Choroid plexus epithelial cell (primary cell): ENCODE measurements at regions not wholly inside any gene's neighbourhood (a gene's known extent, or its start where the extent isn't known, plus 50 kb on each side); places are given as distances from the start of the nearest gene placed in this dataset.
A peak's percentile ranks its signal among the peaks of the same experiment; 100 is the strongest.

ENCODE experiments used
- DNase-seq: peaks from one replicate; pipeline ENCODE4 v3.0.0-alpha.2; 2010; ENCODE audit warnings: low read depth
- H3K4me3 ChIP-seq: 2 replicates; pipeline ENCODE4 v1.5.1; 2011; ENCODE audit warnings: low read depth, mild to moderate bottlenecking, control low read depth, low read length, moderate library complexity
- TF ChIP-seq, protein P1 (sequence below): conservative IDR thresholded peaks from 2 replicates; pipeline ENCODE4 v1.5.1; 2011; ENCODE audit warnings: low read depth, mild to moderate bottlenecking, control low read depth, inconsistent platforms, low read length, moderate library complexity

DNA sequence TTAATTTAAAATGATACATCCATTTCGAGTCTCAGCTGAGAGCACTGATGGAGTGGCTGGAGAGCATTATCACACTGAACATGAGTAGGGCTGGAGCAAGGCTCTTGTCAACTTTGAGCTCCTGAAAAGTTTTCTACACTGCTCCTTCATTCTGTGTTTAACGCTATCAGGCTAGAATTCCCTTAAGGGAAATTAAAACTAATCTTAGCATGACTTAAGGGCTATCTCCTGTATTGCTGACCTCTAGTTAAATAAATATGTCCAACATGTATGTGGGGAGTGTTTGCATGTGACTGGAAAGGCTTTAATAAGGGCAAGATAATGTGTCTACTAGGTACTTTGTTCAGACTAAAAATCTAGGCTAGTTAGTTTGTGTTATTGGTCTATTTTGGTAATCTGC lies 116.7 kb upstream of the CAND1 start:
- DNase-seq = no peak
- TF ChIP-seq, protein P1, sequence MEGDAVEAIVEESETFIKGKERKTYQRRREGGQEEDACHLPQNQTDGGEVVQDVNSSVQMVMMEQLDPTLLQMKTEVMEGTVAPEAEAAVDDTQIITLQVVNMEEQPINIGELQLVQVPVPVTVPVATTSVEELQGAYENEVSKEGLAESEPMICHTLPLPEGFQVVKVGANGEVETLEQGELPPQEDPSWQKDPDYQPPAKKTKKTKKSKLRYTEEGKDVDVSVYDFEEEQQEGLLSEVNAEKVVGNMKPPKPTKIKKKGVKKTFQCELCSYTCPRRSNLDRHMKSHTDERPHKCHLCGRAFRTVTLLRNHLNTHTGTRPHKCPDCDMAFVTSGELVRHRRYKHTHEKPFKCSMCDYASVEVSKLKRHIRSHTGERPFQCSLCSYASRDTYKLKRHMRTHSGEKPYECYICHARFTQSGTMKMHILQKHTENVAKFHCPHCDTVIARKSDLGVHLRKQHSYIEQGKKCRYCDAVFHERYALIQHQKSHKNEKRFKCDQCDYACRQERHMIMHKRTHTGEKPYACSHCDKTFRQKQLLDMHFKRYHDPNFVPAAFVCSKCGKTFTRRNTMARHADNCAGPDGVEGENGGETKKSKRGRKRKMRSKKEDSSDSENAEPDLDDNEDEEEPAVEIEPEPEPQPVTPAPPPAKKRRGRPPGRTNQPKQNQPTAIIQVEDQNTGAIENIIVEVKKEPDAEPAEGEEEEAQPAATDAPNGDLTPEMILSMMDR = no peak
- no peak overlapping the region for H3K4me3 ChIP-seq

DNA sequence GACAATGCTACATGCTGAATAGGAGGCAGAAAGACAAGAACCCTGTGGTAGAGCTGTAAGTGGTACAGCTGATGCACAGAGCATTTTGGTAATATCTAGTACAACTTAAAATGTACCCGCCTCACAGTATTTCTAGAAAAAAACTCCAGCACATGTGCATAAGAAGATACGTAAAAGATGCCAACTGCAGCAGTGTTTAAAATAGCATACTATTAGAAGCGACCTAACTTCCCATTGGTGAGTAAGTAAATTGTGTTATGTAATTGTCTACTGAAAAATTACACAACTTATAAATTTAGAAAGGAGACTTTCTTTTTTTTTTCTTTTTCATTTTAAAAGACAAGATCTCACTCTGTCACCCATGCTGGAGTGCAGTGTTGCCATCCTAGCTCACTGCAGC lies 114.3 kb upstream of the CAND1 start:
- DNase-seq = no peak
- TF ChIP-seq, protein P1 = no peak
- H3K4me3 ChIP-seq = no peak overlapping the region

DNA sequence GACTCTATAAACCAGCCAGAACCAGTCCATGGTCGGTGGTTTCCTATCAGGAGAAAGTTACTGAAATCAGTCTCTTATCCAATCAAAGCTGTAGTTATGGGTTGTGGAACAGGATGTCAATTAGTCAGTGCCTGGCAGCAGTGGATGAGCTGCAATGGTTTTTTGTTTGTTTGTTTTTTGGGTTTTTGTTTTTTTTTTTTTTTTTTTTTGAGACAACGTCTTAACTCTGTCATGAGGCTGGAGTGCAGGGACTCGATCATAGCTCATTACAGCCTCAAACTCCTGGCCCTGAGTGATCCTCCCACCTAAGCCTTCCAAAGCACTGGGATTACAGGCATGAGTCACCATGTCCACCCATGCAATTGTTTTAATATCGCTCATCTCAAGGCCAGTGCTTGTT lies 113.3 kb upstream of the CAND1 start:
- DNase-seq = peak; percentile 13
- TF ChIP-seq, protein P1 = no peak
- H3K4me3 ChIP-seq = no peak overlapping the region

DNA sequence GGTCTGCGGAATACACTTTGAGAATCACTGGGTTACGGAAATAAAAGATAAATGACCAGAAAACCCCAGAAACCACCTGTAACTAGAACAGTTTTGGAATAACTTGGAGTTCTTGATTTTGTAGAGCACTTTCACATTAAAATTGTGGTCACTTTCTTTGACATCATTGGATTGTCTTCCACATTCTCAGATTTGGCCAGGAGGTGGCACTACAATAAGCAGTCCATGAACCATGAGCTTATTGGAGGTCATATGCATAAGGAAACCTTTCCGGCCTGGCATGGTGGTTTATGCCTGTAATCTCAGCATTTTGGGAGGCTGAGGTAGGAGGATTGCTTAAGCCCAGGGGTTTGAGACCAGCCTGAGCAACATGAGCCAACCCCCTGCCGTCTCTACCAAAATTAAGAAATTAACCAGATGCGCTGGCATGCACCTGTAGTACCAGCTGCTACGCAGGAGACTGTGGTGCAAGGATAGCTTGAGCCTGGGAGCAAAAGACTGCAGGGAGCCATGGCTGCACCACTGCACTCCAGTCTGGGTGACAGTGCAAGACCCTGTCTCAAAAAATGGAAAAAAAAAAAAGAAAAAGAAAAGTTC lies 107.7 kb upstream of the CAND1 start:
- DNase-seq = peak; percentile 73

DNA sequence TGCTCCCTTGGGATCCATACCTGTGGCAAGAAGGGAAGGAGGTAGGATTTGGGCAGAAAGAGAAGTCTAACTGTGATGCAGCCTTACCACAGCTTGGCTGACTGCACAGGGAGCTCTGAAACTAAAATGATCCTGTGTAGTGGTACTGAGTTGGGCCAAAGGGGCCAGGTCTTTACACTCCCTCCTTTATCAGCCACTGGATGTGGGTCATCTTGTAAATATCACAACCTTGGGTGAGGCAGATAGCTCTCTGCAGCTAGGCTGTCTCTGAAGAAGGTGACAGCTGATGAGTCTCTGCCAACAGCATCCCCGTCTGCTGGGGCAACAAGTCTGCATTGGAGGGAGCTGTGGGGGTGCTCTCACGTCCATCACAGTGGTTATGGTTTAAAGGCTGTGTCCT lies 95.9 kb upstream of the CAND1 start:
- TF ChIP-seq, protein P1 = no peak
- no peak for DNase-seq
- no peak overlapping the region for H3K4me3 ChIP-seq

More for the DNA sequence above, 107.7 kb upstream of the CAND1 start:
- H3K4me3 ChIP-seq = no peak overlapping the region
- TF ChIP-seq, protein P1 = peak; percentile 68

DNA sequence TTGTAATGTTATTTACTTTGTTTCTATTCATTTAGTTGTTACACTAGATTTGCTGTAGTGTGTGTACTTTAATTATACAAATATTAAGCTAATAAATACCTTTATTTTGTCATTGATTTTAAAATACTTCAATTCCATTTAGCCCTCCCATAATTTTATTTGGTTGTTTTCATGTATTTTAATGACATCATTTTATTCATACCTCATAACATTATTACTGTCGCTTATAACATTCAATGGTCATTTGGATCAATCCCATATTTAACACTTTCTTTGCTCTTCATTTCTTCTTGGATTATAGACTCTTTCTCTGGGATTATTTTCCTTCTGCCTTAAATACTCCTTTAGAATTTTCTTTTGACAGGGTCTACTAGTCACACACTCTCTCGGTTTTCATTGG lies 86.6 kb upstream of the CAND1 start:
- TF ChIP-seq, protein P1 = no peak
- no peak for DNase-seq
- no peak overlapping the region for H3K4me3 ChIP-seq

DNA sequence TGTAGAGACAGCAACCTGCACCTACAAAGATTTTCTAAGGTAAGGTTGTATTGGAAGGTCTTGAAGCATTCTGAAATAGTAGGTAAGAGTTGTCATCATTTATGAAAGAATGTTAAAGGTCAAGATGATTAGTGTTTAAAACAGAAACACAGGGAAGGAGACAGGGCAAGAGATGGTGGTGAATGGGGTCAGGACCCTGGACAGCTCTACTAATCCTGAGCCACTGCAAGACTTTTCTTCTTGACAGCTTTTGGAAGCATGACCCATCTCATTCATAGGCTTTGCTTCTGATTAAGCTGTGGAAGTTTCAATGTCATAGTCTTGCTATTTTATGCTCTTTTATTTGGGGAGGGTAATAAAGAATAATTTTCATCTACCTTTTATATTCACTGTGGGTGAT lies 75.5 kb upstream of the CAND1 start:
- H3K4me3 ChIP-seq = no peak overlapping the region
- DNase-seq = peak; percentile 56
- TF ChIP-seq, protein P1 = no peak
